ENCODE measurements at regions not wholly inside any gene's neighbourhood (a gene's known extent, or its start where the extent isn't known, plus 50 kb on each side); places are given as distances from the start of the nearest gene placed in this dataset.

DNA sequence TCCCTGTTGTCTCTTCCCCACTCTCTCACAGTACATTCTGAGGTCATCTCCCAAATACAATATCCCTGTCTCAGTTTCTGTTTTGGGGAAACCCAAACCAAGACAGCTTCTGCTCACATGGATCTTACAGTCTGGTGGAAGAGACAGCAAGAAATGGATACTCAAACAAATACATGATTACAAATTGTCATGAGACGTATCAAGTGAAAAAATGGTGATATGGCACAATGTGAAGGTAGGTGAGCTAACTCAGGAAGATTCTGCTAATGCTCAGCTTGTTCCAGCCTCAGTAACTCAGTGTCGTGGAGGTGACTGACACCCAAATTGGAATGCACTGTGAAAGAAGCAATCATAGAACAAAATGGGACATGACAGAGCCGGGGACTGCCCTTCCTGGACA lies 68.3 kb downstream of the CHST1 start:
- DNase-seq: no peak

DNA sequence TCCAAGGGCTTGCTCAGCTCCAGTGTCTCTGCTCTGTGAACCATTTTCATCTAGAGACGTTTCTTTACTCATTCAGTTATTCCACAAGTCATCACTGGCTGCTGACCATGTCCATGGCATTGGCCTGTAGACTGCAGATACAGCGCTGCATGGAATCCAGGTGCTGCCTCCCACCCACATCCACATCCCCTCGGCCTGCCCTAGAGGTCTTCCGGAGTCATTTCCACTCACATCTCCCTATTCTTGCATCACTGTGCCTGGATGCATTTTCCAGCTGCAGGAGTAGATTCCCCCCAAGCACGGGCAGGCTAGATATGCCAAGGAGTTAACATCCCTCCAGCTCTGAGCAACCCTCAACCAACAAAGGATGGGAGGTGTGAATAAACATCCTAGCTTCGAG lies 68.9 kb downstream of the CHST1 start:
- no peak for DNase-seq

DNA sequence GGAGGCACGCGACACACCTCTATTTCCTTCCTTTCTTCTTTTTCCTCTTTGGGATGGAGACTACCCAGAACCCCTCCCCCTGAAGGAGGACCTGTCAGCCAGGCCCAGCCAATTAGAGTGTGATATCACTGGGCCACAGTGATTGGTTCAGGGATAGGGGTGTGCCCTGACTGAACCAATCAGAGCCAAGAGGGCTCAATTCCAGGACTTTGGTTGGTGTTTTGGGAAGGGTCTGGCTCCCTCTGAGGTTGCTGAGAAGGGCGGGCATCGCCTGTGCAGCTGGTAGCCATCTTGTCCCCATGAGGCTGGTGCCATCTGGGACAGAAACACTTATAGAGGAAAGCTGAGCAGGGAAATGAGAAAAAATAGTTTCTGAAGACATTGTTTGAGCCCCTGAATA lies 71.4 kb downstream of the CHST1 start:
- DNase-seq: no peak

DNA sequence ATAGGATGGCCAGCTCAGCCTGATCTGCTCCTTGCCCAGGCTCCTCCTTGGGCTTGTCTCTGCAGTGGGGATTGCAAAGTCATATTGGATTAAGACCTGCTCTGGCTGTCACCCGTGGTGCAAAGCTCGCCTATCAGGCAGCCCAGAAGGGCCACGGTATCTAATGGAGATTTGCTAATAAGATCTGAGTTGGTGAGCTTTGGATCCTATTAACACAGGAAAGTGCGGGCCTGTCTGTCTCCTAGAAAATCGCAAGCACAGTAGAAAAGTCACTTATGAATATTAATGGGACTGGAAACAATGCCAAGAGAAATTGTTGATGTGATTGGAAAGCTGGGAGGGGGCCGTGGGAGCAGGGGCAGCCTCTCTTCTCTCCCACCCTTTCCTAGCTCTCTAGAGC lies 72.8 kb downstream of the CHST1 start:
- DNase-seq: no peak

DNA sequence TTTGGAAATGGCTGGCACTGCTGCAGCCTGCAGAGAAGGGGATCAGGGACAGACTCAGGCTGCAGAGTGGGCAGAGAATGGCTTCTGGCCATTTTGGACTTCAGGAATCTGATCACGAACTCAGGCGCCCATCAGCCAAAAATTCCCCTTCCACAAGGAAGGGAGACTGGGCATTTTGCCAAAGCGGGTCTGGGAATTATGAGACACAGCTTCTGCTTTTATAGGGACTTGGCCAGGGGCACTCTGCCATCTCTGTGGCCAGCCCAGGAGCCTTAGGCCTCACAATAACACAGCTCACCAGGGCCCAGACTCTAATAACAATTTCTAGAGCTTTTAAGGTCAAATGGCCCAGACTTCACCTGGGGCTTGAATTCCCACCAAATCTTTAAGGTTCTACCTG lies 74.7 kb downstream of the CHST1 start:
- no peak for DNase-seq

DNA sequence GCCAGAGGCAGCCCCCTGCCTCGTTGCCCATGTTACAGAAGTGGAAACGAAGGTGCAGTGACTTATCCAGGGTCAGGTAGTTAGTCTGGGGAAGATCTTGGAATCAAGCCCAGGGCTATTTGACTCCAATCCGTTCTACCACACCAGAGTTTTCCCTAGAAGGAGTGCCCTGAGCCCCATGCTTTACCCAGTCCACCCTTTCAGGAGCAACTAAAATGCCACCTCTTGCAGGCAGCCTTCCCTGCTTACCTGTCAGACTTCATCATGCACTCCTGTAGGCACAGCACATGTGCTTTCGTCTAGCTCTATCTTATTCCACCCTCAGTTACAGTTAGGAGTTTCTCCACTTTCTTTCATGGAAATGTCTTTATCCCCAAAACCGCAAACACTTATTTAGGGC lies 80.2 kb downstream of the CHST1 start:
- no peak for DNase-seq

DNA sequence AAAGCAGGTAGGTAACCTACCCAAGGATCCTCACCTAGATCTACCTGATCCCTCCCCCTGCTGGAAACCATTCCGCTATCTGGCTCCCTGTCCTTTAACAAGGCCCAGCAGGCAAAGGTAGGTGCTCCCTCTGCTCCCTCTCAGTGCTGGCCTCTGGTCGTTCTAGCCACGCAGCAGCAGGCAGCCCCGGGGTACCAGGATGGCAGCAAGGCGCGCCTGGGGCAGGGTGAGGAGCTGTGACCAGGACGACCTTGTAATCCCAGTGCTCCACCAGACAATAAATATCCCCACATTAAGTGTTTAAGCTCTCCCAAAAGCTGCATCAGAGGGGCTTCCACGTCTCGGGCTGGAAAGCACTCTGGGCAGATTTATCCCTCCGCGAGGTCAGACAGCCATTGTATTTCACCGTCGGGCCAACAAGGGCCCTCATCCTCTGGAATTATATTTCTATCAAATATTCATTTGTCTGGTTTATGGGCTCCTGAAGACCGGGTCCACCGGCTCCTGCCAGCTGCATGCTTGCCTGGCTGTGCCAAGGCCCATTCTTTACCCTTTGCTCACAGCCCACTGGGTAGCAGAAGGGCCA lies 81.3 kb downstream of the CHST1 start:
- DNase-seq: no peak

DNA sequence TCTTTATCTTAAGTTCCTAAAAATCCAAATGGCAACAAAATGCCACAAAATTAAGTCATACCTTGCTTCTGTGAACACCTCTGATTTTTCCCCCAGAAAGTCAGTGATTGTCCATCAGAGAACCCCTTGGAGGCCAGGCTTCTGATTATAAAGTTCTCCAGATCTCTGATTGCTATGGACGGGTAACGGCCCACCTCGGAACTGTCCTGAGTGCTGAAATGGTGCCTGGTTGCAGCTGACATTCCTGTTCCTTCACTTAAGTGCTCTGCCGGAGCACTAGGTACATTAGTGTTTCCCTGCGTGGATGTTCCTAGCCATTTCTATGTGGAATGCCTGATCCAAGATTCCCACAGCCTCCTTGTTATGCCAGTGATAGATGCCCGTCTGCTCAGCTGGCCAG lies 85.0 kb downstream of the CHST1 start:
- DNase-seq: no peak

DNA sequence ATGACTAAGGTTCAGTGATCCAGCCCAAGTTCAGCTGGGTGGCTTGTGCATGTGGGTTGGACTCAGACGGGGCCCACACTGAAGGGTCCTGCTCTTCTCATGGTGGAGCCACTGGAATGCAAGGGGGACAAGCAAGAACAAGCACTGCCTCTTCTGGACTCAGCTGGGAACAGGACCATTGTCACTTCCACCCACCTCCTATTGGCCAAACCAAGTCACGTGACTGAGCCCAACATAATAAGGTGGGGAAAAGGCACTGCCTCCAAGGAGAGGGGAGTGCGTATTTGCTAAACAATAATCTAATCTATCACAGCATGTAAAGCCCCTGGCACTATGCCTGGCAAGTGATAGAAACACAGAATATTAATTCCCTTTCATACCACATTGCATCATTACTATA lies 87.1 kb downstream of the CHST1 start:
- DNase-seq: no peak

DNA sequence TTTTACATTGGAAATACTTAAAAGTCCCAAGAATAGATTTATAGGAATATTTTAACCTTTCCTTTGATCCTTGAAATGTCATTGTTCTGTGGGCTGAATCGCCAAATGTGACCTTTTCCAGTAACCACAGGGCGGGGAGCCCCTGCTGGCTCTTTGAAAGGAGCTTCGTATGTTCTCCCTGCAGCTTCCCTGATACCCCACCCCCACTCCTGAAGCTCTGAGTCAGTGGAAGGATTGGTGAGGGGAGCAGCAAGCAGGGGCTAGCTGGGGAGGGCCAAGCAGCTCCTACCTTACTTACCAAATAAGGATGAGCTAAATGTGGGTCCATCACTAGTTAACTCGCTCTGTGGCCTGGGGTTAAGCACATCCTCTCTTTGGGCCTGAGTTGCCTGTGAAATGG lies 87.7 kb downstream of the CHST1 start:
- DNase-seq: peak; percentile 33

DNA sequence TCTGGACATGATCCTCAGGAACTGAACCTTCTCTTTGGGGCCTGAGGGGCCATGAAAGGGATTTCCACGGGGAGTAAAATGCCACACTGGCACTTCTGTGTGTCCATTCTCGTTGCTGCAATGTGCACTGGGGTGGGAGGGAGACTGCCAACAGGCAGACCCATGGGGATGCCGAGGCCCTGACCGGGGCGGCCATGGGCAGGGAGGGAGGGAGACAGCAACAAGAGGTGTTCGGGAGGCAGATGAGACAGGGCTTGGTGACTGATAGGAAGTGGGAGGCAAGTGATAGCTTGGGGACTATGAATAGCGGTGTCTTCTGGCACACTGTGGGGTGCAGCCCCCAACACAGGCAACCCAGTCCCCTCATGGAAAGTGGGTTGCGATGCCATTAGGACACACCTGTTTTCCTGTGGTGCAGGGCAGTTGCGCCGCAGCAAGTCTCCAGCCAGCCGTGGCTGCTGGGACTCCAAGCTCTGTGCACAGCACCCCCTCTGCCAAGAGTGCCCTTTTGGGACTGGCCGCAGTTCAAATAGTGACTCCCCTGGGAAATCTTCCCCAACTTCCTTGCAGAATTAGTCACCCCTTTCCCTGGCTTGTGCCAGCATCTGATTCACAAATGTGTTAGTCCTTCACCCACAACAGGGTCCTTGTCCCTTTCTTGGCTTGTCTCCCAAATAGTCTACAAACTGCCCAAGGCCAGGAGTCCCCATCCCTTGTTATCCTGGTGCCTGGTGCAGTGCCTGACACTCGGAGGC lies 88.8 kb downstream of the CHST1 start:
- DNase-seq: no peak

DNA sequence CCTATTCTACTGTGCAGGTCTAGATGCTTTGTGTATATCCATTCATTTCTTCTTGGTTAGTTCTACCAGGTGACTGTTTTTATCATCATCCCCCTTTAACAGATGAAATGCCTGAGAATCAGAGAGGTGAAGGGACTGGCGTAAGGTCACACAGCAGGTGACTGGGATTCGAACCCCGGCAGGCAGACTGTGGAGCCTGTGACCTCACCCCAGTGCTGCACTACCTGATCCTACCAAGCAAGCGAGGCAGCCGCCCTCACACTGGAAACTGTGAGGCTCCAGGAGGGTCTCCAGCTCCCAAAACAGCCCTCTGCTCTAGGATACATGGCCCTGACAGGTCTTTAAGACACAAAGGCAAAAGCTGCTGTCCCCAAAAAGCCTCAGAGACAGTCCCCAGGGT lies 91.7 kb downstream of the CHST1 start:
- no peak for DNase-seq

DNA sequence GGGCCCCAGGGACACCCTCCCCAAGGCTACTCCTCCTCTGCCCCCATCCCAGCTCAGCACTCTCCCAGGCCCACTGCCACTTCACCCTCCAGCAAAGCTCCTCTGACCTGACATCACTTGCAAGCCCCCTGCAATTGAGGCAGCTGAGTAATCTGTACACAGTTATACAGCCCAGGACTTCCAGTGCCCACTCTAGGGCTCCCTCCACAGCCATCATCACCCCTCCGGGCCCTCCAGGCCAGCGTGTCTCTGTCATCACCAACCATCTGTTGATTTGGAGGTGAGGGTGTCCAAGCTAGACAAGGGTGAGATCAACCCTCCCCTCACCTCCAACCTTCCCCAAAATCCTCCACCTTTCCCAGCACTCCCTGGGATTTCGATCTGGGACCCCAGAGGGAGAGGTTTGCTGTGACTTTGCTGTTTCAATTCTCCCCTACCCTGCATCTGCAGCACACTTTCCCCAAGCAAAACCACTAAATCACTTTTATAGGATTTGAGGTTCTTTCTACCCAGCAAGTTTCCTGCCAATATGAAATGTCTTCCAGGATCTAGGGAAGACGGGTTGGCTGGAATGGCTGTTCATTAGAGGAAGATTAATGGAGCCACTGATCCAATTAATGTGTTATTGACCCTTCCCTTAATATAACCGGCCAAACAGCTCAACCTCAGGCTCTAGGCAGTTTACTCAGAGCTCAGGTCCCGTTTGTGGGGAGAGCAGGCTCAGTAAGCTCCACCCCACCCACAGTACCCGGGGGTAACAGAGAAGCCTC lies 92.9 kb downstream of the CHST1 start:
- no peak for DNase-seq

DNA sequence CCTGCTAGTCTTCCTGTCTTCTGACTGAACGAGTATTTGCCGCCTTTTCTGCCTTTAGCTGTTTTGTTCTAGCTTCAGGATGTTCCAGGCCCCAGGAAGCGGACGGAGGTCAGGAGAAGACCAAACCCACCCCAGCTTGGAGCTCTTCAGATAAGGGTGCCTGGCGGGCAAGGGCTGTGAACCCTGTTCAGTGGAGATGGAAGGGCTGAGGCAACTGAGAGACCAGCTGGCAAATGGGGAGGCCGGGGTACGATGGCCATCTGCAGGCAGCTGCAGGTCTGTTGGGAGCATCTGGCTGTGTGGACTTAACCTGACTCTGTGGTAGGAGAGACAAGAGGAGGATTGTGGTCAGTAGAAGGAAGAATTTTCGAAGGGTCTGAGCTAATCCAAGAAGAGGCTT lies 95.6 kb downstream of the CHST1 start:
- no peak for DNase-seq

DNA sequence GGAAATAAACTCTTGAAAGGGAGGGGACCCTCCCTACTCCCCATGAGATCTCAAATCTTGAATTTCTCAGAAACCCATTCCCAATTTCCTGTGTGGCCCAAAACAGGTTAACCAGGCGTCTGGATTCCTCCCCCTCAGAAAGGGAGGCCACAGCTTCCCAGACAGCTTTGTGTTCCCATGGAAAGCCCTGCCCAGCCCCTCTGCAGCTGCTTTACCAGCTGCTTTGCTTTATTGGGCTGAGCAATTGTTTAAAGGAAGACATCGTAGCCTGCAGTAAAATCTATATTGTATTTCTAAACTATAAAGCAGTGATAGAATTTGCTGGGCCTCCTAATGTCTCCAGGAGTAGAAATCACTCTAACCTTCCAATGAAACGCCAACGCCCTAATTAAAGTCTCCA lies 97.4 kb downstream of the CHST1 start:
- DNase-seq: no peak

DNA sequence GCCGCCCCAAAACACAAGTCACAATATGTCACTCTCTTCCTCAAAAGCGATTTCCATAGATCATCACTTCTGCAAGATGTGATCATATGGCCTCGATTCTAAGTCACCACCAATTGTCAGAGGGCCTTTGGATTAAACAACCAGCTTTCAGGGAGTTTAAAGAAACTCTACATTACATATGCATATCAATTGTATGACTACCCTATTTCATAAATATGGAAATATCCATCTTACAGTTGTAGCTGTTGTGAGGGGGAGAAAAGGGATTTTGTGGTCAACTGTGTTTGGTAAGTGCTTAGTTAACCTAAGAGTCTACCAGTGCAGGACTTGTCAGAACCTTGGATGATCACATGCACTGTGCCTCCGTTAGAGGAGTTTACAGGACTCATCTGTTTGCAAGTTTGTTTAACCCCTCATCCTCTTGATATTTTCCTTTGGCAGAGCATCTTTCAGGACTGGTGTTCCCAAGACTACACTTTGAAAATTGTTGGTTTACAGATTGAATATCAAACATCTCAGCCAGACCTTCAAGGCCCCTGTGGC lies 99.9 kb downstream of the CHST1 start:
- DNase-seq: no peak

DNA sequence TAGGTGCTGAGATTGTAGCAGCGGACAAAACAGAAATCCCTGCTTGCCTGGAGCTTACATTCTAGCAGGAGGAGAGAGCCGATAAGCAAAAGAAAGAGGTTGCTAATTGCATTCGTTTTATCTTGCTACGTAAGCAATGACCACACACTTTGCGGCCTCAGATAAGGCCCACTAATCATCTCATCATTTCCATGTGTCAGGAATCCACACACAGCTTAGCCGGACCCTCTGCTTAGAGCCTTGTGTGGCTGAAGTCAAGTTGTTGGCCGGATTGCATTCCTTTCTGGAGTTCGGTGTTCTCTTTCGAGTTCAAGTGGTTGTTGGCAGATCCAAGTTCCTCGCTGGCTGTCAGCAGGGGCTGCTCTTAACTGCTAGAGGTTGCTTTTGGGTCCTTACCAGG lies 101.6 kb downstream of the CHST1 start:
- no peak for DNase-seq

DNA sequence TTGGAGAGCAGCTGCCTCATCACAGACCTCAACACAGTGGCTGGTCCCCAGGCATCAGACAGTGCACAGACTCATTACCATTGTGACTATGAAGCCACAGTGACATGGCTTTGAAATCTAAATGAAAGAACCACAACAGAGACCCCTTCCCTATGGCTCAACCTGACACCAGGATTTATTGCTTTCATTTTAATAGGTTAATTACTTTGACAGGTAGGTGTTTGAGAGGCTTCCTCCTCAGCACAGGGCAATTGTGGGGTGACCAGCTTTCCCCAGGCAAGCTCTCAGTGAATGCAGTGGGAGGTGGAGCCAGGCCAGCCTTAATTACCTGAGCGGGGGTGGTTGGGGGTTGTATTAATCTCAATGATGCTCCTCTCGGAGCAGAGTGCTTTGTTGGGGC lies 102.3 kb downstream of the CHST1 start:
- DNase-seq: peak; percentile 45

DNA sequence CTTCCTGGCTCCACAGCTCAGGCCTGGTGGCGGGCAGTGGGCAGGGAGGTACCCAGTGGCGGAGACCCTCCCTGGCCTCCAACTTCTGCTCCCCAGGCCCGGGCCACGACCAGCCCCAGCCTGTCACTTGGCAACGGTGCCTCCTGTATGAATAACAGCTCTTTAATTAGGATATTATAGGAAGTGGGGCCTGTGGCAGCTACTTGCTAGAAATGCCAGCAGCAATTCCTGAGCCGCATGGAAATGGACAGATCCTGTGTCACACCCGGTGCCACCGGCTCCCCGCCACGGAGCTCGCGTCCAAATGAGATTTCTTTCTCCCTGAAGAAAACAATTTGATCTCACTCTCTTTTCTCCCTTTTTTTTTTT lies 104.5 kb downstream of the CHST1 start:
- no peak for DNase-seq

DNA sequence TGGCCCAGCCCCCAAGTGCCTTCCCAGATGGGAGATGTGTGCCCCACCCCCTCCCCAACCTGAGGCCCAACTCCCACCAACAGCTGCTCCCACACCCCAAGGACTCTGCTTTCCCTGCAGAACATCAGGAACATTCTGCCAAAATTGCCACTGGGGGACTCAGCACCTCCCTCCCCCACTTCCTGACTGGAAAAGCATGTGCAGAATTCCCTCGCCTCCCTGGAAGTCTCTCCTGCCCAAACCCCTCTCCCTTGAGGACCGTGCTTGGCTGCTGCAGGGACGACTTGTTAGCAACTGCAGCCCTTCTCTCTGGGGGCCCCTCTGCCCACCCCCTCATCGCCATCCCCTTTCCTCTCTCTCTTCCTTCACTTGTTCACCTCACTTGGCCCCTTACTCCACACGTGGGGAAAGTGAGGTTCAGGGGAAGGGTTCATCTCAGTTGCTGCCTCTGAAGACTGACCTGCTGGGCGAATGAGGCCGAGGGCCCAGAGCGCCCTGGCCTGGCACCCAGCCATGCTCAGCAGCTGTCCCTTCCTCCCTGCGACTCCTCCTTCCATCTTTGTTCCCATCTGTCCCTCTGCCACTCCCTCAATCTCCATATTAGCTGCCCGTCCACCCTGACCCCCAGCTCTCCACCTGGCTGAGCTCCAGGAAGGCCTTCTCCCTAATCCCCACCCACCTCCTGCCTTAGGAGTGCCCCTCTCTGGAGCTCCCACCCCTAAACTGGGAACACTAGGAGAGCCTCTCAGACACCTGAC lies 105.1 kb downstream of the CHST1 start:
- DNase-seq: no peak

DNA sequence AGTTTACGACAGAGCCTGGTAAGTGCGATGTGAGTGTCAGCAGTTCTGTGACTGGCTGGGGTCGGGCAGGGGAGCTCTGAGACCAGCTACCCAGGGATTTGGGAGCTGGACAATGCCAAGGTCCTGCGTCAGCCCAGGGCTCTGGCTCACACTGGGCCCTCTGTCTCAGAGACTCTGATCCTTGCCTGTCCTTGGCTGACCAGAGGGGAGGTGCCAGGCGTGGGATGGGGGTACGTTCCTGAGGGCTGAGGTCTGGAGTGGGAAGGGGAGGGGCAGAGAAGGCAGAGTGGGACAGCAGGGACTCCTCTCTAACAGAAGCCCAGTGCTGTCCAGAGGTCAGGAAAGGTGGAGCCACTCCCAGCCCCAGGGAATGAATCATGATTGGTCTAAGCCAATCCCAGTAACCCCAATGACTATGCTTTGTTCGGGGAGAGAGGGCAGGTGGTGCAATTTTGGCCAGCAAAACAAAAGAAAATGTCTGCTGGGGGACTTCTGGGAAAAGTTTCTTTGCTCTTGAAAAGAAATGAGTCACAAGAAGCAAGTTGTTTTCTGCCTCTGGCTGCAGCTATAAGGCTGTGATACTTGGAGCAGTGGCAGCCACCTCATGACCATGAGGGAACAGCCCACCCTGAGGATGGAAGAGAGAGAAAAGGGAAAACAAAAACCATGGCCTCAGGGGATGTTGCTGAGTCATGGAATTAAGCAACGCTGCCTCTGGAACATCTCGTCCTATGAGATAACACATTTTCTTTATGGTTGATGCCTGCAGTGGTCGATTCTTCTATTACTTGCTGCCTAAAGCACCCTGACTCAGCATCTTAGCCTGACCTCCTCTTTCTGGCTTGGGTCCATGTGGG lies 108.3 kb downstream of the CHST1 start:
- DNase-seq: no peak

DNA sequence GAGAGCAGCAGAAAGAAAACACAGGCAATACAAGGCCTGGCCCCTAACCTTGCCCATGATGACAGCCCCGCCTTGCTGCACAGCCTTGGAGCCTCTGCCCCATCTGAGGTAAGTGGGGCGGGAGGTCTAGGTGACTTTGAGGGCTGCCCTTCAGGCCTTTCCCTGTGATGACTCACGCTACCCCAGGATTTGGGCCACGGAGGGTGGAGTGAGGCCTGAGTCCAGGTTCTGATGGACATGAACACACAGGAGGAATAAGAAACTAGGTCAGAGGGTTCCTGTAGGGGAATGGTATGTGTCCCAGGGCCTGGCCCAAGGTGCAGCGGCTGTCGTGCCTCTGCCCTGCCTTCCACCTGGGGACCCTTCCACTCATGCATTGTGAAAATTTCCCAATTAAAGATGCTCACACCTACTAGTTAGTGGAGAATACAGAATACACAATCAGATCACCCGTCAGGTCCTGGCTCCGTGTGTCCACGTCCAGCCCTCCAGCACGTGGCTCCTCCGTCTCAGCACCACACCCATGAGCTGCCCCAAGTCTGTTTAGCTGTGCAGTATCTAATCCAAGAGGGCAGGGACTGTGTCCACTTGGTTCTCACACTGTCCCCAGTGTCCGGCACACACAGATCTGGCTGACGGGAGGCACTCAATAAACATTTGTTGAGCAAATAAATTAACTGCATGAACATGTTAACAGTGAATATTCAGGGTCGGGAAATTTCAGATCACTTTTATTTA lies 111.0 kb downstream of the CHST1 start:
- DNase-seq: no peak

Data from NCI-H2227 treated with DMSO at 0.1 percent for 48 hours (cell line).